Stimulated activated CD8-positive, alpha-beta memory T cell treated with anti-CD3 and anti-CD28 coated beads, Interleukin-4, amount 100 ng/mL, for 48 hours (primary cell): ENCODE measurements at regions not wholly inside any gene's neighbourhood (a gene's known extent, or its start where the extent isn't known, plus 50 kb on each side); places are given as distances from the start of the nearest gene placed in this dataset.
"Not testable (repeated sequence)": the region's sequence is repeated elsewhere in the genome, so short reads cannot be mapped to it uniquely, and the experiment has no call there.

Experiments used
- DNase-seq: peaks from one replicate; pipeline ENCODE4 v3.0.0-alpha.2; 2020

DNA sequence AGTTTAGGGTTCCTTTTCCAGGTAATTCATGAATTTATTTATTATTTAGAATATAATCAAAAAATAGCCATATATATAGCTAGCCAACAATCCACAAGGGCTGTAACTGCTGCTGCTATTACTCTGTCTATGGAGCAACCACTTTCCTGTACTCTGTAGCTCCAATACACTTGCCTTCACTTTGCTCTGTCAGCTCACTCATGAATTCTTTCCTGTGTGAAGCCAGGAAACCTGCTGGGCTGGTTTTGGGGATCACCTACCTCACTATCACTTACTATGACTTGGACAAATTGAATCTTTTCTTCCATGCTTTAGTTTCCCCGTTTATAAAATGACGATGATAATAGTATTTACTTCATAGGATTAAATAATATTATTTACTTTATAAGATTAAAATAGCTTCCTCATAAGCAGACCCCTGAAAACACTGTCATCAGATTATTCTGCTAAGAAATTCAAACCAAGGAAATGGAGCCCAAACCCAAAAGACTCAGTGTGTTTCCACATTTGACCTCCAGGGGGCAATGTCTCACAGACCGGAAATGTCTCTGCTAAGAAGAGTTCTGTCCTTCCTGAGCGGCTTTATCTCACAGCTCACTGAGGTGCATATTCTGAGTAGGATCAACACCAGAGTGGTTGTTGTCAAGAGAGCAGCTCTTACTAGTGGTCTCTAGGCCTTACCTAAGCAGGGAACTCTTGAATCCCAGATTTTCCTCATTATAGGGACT is 457.1 kb downstream of the DAD1 start:
- DNase-seq: peak; percentile 58

DNA sequence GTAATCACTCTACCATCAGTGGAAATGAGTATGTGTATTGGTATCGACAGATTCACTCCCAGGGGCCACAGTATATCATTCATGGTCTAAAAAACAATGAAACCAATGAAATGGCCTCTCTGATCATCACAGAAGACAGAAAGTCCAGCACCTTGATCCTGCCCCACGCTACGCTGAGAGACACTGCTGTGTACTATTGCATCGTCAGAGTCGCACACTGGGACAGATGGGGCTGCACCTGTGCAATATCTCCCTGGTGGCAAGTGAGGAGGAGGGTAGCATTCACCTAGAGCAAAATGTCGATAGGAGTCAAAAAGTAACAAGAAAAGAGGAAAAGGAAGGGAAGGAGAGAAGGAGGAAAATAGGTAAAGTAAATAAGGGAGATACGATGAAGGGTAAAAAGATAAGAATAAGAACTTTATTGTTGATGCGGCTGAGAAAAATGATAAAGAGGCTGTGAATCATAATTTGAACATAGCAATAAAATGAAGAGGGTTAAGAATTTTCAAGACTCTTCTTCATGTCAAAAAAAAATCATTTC is 450.5 kb upstream of the OR4E1 start:
- DNase-seq: no peak

DNA sequence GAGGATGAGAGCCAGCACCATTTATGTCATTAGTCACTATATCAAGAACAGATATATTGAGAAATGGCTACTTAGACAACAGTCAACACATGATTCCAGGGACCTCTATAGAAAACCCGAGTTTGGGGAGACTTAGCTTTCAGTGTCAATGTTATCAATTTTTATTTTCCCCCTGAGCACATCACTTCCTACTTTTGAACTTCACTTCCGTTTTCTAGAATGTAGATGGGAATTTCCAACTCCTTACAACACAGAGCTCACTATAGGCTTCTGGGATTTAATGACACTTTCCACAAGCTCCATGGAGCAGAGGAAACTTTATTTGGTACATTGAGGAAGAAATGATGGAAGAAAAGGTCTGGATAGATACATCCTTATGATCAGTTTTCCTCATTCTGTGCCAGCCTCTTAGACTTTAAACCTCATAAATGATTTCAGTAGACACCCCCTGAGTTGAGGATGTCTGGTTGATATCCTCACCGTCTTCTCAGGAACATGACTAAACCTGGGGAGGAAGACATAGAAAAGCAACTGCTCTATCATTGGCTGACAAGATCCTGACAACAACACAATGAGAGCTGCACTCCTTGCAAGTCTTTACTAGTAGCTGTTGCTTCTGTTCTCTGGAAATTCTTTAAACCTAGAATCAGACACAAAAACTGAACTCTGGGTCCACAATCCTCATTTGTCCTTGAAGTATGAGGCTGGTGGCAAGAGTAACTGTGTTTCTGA is 449.4 kb upstream of the OR4E1 start:
- no peak for DNase-seq

DNA sequence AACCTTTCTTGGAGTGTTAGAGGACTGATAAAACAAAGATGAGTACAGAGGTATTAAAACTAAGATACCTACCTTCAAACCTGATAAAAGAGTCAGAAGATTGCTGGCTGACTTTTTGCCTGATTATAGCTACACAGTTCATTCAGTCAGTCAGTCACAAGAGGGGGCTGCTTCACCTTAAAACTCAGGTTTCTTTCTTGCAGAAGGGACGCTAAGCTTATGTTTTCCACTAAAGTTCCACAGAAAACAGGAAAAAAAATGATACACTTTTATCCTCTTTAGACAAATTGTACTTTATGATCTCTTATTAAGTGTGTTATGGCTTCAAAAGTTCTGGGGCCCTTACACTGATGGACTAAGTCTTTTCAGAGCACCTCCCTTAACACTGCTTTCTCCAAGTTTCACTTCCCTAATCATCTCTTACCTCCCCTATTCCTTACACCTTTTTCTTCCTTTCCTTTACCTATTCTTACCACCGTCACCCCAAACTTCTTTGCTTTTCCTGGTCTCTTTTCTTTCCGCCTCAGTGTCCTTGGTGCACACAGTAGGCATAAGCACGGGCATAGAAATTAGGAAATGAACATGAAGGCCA is 448.7 kb upstream of the OR4E1 start:
- no peak for DNase-seq

DNA sequence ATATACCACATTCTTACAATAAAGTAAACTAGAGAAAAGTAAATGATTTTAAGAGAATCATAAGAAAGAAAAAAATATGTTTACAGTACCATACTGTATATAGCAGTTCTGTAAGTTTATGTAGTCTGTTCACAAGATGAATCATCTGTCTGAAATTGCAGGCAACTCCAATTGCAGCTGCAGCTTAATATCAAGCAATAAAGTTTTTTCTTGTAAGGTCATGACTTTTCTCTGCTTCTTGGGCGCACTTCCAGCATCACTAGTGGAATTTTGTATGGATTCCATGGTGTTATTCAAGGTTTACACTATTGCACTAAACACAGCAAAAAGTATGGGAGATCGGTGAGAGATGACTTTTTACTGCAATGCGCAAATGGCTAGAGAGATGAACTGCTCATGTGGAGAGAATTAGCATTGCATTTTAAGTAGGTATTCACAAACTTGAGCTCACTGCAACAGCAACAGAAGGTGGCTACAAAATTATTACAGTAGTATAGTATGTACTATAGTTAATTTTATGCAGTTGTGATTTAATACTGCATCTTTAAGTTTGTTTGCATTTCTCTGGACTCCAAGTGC is 445.4 kb upstream of the OR4E1 start:
- no peak for DNase-seq

DNA sequence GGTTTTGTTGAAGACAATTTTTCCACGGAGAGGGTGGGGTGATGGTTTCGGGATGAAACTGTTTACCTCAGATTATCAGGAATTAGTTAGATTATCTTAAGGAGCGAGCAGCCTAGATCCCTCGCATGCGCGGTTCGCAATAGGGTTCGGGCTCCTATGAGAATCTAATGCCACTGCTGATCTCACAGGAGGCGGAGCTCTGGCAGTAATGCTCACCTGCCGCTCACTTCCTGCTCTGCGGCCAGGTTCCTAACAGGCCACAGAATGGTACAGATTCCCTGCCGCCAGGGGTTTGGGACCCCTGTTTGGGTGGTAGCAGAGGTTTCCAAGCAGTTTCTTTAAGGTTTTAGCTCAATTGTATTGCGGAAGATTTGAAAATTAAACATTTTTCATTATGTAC is 439.8 kb upstream of the OR4E1 start:
- no peak for DNase-seq

DNA sequence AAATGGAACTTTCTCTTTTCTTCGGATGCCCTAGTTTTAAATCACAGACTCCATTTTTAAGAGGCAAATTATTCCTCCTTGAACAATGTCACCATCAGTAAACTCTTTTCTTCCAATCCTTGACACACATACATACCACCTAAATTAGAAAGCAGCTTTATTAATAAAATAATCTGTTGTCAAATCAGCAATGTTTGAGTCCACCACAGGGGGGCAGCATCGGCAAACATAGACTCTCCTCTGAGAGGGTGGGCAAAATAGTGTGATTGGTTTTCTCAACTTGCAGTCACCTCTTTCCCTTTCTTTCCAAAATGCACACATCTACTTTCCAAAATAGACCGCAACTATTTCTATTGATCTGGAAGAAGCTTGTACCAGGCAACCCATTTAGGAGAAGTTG is 438.4 kb upstream of the OR4E1 start:
- DNase-seq: peak; percentile 67

DNA sequence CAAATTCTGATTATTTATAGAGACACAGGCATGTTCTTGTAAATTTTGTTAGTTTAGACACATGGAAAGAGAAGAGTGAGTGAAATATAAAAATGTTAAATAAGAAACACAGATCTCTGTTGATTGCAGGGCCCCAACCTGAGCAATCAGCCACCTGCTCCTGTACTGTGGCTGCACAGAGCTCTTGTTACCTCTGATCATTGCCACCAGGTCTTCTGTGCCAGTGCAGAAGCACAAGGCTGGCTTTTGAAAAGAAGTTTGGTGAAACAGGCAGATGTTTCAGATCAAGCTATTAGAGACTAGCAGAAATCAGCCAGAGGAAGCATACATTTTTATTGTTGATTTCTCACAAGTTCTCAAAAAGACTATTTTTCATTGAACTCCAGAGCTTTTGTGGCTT is 434.1 kb upstream of the OR4E1 start:
- DNase-seq: no peak

DNA sequence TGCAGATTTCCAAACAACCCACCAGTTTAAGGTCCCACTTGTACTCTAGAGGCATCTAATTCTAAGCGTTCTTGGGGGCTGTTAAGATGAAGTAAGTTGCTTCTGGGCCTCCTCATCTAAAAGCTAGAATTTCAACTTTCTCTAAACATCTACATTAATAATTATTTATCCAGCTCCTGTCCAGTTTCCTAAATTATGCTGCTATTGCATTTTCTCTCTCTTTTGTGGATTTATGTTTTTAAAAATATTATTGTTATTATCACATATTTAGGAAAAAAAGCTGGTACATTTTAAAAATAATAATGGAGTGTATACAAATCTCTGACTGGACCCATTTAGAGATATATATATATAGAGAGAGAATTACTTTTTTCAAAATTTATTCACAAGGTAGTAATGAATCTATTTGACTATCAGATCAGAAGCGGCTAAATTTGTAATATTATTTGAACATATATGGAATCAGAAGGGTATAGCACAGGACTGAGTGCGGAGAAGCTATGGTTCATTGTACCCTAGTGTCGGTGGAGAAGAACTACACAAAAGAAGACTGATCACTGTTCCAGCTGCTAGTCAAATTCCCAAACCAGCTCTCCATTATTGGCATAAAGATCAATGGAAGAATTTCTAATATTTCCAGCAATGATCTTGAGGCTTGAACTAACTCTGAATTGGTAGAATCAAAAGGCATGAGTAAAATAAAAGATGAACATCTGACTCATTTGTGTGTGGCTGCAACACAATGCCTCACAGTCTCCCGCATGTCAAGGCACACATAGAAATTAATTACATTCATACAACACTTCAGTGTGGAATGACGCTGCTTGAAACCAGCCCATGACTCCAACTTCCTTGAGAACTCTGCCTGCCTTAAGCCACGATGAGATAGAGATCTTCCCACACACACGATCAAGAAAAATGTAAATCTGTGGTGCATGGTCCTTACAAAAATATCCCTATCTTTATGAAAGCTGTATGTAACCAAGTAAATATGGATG is 433.4 kb upstream of the OR4E1 start:
- DNase-seq: no peak

DNA sequence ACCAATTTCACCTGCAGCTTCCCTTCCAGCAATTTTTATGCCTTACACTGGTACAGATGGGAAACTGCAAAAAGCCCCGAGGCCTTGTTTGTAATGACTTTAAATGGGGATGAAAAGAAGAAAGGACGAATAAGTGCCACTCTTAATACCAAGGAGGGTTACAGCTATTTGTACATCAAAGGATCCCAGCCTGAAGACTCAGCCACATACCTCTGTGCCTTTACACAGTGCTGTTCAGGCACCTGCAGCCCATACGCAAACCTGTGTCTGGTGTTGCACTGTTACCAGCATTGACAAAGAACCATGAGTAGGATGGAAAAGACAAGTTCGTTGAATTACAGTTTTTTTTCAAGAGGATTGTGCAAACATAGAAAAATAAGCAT is 432.0 kb upstream of the OR4E1 start:
- DNase-seq: no peak

DNA sequence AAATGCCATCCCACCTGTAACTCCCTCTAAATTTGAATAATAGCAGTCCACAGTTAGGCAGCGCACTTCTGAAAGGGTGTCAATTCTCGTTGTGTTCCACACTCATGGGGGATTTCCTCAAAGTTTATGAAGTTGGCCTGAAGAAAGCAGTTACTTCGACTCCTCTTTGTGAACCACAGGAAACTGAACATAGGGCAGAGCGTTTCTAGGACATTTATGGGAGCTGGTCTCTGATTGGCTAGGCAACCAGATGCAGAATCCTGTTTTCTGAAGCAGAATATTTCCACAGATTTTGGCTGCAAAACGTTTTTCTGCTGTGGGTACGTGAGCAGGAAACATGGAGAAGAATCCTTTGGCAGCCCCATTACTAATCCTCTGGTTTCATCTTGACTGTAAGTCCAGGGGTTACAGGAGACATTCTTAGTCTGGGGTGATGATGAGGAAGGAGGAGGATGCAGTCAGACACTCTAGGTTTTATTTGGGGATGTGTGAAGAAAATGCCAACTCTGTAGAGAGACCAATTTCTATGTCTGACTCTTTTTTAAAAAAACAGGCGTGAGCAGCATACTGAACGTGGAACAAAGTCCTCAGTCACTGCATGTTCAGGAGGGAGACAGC is 431.5 kb upstream of the OR4E1 start:
- no peak for DNase-seq

DNA sequence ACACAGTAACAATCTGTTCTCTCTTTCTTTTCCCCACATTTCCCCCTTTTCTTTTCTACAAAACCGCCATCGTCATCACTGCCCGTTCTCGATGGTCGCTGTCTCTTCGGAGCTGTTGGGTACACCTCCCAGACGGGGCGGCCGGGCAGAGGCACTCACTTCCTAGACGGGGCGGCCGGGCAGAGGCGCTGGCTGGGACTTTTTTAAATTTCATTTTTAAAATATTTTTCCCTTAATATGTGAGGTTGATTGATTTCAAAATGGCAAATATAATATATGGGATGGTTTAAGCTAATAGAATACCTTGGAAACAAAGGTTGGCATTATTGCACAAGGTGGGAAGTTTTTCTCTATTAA is 427.1 kb upstream of the OR4E1 start:
- DNase-seq: not testable (repeated sequence)

DNA sequence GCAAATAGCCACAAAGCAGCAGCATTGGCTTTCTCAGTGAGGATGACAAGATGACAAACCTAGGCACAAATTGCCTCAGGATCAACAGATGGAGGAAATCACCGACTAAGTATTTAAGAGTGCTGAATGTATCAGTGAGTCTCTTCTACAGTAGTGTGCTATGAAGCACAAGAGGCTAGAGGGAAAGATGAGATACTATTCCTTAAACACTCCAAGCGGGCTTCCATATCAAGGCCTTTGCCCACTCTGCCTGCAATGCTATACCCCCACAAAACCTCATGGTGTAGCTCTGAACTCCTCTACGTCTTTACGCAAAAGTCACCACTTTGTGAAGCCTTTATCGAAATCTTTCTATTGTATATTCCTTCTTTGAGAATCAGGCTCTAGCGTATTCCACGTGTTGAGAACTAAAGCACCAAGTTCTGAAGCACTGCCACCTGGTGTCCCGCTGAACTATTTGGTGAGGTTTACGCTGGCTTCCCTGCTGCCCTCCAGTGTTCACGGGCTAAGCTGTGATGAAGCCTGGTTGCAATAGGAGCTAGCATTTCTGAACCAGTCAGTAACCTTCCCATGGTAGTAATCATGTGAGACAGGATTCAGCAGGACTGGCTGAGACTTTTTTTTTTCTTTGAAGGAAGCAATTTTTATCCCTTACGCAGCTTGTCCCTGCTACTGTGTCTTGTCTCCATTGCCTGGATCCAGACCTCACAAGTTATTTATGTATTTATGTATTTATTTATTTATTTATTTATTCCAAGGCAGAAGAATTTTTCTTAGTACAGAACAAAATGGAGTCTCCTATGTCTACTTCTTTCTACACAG is 426.5 kb upstream of the OR4E1 start:
- DNase-seq: peak; percentile 50

DNA sequence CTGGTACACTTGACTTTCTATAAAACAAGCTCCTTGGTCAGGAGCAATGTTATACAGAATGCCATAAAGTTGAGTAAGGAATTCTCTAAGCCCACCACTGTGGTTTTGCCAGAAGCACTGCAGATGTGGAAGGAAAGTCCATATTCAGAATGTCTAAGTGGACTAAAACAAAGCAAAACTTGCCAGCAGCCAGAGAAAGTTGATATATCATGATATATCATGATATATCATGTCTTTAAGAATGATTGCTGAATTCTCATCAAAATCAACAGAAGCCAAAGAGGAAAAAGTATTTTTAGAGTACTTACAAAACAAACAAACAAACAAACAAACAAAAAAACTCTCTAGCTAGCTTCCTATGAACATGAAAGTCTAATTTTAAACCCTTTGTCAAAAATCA is 424.8 kb upstream of the OR4E1 start:
- no peak for DNase-seq

DNA sequence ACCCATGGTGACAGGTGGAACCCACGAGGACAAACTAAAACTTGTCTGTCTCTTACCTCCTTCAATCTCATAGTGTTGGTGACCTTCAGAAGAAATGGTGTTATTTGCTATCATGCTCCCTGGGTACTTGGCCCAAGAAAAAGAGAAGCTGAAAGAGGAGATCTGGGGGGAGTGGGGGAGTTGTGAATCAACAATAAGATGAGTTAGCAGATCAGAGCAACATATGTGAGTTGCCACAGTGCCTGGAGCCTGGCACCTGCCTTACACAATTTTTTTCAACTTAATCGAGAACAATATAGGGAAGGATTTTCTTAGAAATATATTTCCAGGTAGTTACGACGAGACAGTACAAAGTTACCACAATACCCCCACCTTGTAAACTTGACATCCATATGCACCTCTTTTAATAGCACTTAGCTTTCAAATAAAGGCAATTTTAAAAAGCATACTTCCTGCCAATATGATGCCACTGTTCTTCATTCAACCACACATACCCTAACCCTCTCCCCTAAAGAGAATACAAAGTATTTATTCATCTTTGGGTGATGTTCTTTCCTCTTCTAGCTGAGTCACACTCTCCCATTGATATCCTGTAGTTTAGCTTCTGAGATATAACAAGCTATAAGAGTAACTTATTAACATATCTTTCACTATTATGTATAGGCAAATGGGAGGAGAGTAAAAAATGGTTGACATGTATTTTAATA is 424.1 kb upstream of the OR4E1 start:
- DNase-seq: no peak

DNA sequence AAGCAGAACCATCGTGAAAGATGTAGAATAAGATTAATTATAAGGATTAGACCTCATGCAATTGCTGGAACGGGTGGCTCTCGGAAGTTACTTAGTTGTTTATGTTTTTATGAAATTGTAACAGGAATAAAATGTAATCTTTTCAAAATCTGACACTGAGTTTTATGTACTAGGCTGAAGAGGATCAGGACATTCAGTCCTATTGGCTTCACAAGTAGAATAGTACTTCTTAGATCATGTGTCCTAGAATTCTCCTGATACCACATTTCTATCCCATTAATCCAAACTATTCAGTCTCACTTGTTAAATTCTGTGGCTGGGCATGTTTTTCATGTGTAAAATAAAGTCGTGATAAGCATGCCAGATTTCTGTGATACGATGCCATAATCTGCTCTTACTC is 423.5 kb upstream of the OR4E1 start:
- DNase-seq: no peak

DNA sequence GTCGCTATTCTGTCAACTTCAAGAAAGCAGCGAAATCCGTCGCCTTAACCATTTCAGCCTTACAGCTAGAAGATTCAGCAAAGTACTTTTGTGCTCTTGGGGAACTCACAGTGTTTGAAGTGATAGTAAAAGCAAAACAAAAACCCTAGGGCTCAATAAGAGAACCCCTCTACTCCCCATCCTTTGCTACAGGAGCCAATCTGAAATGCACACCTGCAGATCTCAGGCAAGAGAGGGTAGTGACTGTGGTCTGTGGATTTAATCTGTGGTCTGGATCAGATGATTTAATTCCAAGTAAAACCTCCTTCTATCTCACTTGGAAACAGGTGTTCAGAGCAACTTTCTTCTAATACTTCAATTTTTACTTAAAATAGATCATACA is 422.9 kb upstream of the OR4E1 start:
- DNase-seq: no peak

DNA sequence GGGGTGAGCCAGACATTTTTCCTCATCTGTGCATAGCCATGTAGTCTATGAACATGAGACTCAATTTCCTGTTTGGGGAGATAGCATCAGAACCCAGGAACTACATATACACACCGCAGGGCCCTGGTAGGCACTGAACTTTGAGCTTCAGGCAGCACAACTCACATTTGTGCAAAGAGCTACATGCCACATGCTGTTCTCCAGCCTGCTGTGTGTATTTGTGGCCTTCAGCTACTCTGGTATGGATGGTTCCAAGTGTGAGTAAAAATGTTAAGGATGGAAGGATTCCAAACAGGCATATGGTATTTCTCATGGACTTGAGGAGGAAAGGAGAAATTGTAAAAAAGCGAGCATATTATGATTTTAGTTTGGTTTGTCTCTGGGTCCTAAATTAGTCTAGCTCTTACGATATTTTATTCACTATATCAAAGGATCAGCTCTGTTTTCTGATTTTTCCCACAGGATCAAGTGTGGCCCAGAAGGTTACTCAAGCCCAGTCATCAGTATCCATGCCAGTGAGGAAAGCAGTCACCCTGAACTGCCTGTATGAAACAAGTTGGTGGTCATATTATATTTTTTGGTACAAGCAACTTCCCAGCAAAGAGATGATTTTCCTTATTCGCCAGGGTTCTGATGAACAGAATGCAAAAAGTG is 422.4 kb upstream of the OR4E1 start:
- DNase-seq: no peak

DNA sequence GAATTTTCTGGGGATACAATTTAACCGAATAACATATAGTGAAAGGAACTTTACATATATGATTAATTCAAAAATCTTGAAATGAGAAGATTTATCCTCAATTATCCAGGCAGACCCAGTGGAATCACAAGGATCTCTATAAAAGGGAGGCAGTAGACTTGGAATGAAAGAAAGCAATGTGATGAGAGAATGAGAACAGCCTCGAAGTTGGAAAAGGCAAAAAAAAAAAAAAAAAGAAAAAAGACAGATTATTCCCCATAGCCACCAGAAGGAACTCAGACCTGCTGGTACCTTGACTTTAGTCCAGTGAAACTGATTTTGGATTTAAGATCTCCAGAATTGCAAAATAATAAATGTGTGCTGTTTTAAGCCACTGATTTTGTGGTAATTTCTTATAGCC is 416.3 kb upstream of the OR4E1 start:
- DNase-seq: no peak
